ENCODE measurements at regions not wholly inside any gene's neighbourhood (a gene's known extent, or its start where the extent isn't known, plus 50 kb on each side); places are given as distances from the start of the nearest gene placed in this dataset.
"Not testable (repeated sequence)": the region's sequence is repeated elsewhere in the genome, so short reads cannot be mapped to it uniquely, and the experiment has no call there.

DNA sequence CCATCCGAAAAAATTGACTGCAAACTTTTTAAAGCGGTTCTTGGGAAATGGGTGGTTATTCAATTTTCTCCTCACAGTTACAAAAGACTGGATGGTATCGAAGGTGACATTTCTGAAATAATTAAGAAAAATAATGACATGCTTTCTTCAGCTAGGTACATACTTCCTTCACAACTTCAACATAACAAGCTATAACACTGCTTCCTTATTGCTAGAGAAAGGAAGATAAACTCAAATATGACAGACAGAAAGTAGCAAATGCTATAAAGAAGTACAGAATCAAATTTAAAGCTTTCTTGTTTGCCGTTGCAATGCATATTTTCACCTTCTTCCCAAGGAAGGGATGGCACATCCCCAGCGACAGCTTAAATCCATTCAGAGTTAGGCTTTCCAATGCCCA is 93.5 kb upstream of the EFNA5 start:
- no peak for DNase-seq (ENCODE audit: low read depth)
- no peak overlapping the region for H3K4me3 ChIP-seq (ENCODE audit: control insufficient read depth, low read depth, low read length)
- TF ChIP-seq, protein P1, sequence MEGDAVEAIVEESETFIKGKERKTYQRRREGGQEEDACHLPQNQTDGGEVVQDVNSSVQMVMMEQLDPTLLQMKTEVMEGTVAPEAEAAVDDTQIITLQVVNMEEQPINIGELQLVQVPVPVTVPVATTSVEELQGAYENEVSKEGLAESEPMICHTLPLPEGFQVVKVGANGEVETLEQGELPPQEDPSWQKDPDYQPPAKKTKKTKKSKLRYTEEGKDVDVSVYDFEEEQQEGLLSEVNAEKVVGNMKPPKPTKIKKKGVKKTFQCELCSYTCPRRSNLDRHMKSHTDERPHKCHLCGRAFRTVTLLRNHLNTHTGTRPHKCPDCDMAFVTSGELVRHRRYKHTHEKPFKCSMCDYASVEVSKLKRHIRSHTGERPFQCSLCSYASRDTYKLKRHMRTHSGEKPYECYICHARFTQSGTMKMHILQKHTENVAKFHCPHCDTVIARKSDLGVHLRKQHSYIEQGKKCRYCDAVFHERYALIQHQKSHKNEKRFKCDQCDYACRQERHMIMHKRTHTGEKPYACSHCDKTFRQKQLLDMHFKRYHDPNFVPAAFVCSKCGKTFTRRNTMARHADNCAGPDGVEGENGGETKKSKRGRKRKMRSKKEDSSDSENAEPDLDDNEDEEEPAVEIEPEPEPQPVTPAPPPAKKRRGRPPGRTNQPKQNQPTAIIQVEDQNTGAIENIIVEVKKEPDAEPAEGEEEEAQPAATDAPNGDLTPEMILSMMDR (IDR thresholded peaks at IDR 0.05; ENCODE audit: control insufficient read depth, insufficient read depth, low read depth, low read length, missing control alignments): no peak

DNA sequence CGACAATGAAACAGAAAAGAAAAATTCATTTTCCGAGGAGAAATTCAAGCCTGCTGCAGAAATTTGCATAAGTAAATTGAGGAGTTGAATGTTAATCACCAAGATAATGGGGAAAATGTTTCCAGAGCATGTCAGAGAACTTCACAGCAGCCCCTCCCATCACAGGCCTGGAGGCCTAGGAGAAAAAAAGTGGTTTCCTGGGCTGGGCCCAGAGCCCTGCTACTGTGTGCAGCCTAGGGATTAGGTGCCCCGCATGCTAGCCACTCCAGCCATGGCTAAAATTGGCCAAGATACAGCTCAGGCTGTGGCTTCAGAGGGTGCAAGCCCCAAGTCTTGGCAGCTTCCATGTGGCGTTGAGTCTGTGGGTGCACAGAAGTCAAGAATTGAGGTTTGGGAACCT is 82.7 kb upstream of the EFNA5 start:
- DNase-seq (ENCODE audit: low read depth): no peak
- TF ChIP-seq, protein P1 (IDR thresholded peaks at IDR 0.05; ENCODE audit: control insufficient read depth, insufficient read depth, low read depth, low read length, missing control alignments): no peak
- no peak overlapping the region for H3K4me3 ChIP-seq (ENCODE audit: control insufficient read depth, low read depth, low read length)

DNA sequence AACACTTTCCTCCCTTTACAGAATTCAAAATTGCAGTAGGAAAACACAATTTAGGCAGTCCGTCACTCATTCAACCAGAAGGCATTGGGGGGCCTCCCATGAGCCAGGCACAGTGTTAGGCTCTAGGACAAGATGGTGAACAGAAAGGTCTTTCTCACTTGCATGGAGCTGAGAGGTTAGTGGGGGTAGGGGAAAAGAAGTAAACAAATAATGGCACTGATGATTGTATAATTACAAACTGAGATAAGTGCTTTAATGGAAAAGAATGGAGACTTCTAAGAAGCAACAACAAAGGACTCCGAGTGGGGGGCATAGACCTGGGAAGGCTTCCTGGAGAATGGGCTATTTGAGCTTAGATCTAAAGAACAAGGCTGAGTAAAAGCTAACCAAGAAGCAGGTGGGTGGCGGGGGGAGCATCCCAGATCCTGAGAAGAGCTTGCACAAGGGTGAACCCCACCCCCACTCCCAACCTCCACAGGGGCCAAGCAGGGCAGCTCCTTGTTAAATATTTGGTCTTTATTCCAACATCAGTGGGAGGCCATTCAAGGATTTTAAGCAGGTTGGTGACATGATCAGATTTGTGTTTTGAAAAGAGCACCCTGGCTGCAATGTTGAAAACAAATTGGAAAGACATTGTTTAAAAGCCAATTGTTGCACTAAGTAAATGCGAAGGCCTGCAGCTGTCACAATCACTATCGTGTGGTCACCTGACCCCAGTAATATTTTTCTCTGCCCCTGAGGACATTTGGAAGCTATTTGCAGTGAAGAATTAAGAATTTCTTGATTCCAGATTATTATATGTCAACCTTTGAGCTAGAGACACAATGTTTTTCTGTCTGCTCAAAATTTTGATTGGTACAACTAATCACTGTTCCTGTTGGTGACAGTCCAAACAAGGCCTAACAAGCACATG is 73.9 kb upstream of the EFNA5 start:
- DNase-seq (ENCODE audit: low read depth): no peak
- H3K4me3 ChIP-seq (ENCODE audit: control insufficient read depth, low read depth, low read length): no peak overlapping the region
- TF ChIP-seq, protein P1 (IDR thresholded peaks at IDR 0.05; ENCODE audit: control insufficient read depth, insufficient read depth, low read depth, low read length, missing control alignments): no peak

DNA sequence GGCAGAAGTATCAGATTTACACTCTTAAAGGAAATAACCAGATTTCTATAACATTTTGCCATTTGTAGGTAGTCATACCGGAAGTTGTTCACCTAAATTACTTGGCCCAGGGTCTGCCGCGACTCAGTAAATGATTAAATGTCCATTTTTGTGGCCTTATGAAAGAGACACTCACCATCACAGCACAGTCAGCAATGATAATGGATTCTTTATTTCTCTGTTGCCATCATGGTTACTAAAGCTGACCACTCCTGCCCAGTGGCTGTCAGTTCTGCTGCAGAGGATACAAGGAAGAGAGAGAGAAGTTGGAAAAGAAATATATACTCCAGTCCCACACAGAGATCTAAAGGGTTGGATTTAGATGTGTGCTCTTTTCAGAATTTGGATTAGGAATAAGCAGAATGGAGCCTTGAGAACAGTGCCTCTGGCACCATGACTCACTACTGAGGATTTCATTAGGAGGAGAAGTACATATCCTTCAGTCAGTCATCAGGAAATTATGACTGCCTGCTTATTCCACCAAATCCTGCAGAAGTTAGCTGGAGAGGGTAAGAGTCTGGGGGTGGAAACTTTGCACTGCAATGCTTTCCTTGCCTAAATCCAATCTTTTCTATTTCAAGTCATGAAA is 72.8 kb upstream of the EFNA5 start:
- no peak overlapping the region for H3K4me3 ChIP-seq (ENCODE audit: control insufficient read depth, low read depth, low read length)
- DNase-seq (ENCODE audit: low read depth): peak; percentile 41

DNA sequence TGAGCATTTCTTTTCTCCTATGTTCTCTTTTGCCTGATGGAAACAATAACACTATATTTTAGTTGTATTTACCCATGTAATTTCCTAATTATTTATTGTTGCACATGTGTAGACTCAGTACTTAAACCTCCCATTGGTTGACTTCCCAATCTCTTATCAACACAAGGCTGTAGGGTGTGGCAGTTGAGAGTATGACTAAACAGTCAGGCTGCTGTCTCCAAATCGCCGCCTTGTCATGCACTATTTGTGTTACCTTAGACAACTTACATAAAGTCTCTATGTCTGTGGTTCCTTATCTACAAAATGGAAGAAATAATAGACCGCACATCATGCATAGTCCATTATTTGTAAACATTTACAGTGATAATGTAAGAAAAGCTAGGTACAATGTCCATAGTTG is 68.9 kb upstream of the EFNA5 start:
- no peak for DNase-seq (ENCODE audit: low read depth)
- no peak overlapping the region for H3K4me3 ChIP-seq (ENCODE audit: control insufficient read depth, low read depth, low read length)
- TF ChIP-seq, protein P1 (IDR thresholded peaks at IDR 0.05; ENCODE audit: control insufficient read depth, insufficient read depth, low read depth, low read length, missing control alignments): no peak

More for the DNA sequence above, 72.8 kb upstream of the EFNA5 start:
- TF ChIP-seq, protein P1 (IDR thresholded peaks at IDR 0.05; ENCODE audit: control insufficient read depth, insufficient read depth, low read depth, low read length, missing control alignments): no peak

DNA sequence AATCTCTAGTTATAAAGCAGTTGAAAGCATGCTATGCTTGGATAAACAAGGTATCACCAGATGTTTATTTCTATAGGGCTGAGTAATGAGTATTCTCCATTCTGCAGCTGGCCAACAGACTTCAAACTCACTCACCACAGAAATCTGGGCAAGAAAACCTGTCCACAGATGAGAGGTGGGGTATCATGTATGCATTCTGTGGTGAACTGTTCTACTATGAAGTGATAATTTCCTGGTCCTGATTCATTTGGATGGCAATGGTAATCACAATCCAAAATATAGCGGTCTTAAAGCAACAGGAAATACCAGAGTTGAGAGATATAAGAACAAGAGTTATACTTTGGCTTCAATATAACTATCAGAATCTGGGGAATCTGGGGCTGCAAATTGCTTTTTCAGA is 65.9 kb upstream of the EFNA5 start:
- H3K4me3 ChIP-seq (ENCODE audit: control insufficient read depth, low read depth, low read length): no peak overlapping the region
- TF ChIP-seq, protein P1 (IDR thresholded peaks at IDR 0.05; ENCODE audit: control insufficient read depth, insufficient read depth, low read depth, low read length, missing control alignments): no peak
- no peak for DNase-seq (ENCODE audit: low read depth)

DNA sequence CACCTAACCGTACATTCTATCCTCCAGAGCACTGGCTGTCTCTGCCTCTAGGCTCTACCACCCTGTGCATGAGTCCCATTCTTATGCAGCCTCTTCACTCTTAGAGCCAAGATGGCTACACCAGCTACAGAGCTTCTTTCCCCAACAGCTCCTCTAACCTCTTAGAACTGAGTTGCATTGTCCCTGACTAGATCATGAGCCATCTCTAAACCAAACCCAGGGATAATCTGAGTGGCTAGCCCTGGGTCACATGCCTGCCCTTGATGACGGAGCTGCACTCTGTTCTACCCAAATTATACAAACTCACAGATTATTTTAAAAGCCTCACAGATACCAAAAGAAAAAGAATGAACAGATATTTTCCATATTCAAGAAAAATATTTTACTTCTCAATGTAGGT is 65.4 kb upstream of the EFNA5 start:
- DNase-seq (ENCODE audit: low read depth); H3K4me3 ChIP-seq (ENCODE audit: control insufficient read depth, low read depth, low read length): not testable (repeated sequence)
